ENCODE measurements at regions not wholly inside any gene's neighbourhood (a gene's known extent, or its start where the extent isn't known, plus 50 kb on each side); places are given as distances from the start of the nearest gene placed in this dataset.

GRCh38 chr6:155795173-155795796 is 339.6 kb upstream of the NOX3 start:
- Histone ChIP-seq H3K79me2 (replicated peaks; ENCODE audit: insufficient read depth, low read length) (no peaks in the 10 kb centered on the region), H3K27me3 (ENCODE audit: insufficient read depth, low read depth, low read length) (no peaks in the 10 kb centered on the region), H3K27ac (ENCODE audit: low read length) (no peak overlapping the region), H4K20me1 (ENCODE audit: insufficient read depth) (no peaks in the 10 kb centered on the region), H3K9me3 (ENCODE audit: low read length) (no peaks in the 10 kb centered on the region), H3K9ac (ENCODE audit: low read length) (no peak overlapping the region), H3K4me2 (ENCODE audit: low read length) (no peak overlapping the region), H3F3A (ENCODE audit: insufficient read depth, low read length, poor library complexity, severe bottlenecking) (no peaks in the 10 kb centered on the region), H2AFZ (ENCODE audit: low read depth, low read length) (no peak overlapping the region), H3K9me2 (ENCODE audit: insufficient read depth, low read length) (no peaks in the 10 kb centered on the region), H3K36me3 (ENCODE audit: insufficient read depth, low read length) (no peaks in the 10 kb centered on the region), H3K4me3 (ENCODE audit: low read length) (no peak overlapping the region)
- TF ChIP-seq POLR2AphosphoS5 (IDR thresholded peaks at IDR 0.05) (no peak), RAD21 (conservative IDR thresholded peaks at IDR 0.05) (no peak), SMC3 (conservative IDR thresholded peaks at IDR 0.05; ENCODE audit: poor library complexity) (no peak), REST (IDR thresholded peaks at IDR 0.05; ENCODE audit: borderline replicate concordance) (no peak)

- Histone ChIP-seq H3K4me3 (ENCODE audit: low read length) (no peak overlapping the region), H4K20me1 (ENCODE audit: insufficient read depth) (no peaks in the 10 kb centered on the region), H3K9me2 (ENCODE audit: insufficient read depth, low read length) (no peaks in the 10 kb centered on the region), H3K9ac (ENCODE audit: low read length) (no peak overlapping the region), H3F3A (ENCODE audit: insufficient read depth, low read length, poor library complexity, severe bottlenecking) (no peaks in the 10 kb centered on the region), H3K9me3 (ENCODE audit: low read length) (peaks cover 6% of the 10 kb centered on the region), H3K79me2 (replicated peaks; ENCODE audit: insufficient read depth, low read length) (no peaks in the 10 kb centered on the region), H3K27ac (ENCODE audit: low read length) (no peak overlapping the region), H3K27me3 (ENCODE audit: insufficient read depth, low read depth, low read length) (no peaks in the 10 kb centered on the region), H3K4me2 (ENCODE audit: low read length) (no peak overlapping the region), H2AFZ (ENCODE audit: low read depth, low read length) (no peak overlapping the region), H3K36me3 (ENCODE audit: insufficient read depth, low read length) (no peaks in the 10 kb centered on the region)
- TF ChIP-seq TAF1 (IDR thresholded peaks at IDR 0.05; ENCODE audit: low read depth) (no peak), REST (IDR thresholded peaks at IDR 0.05; ENCODE audit: borderline replicate concordance) (no peak), EP300 (conservative IDR thresholded peaks at IDR 0.05; ENCODE audit: poor library complexity, severe bottlenecking) (no peak), CTCF (IDR thresholded peaks at IDR 0.05; ENCODE audit: poor library complexity, severe bottlenecking) (no peak), RAD21 (conservative IDR thresholded peaks at IDR 0.05) (no peak), POLR2AphosphoS5 (IDR thresholded peaks at IDR 0.05) (no peak), EZH2 (IDR thresholded peaks at IDR 0.05; ENCODE audit: borderline replicate concordance, insufficient read depth, low read length, poor library complexity, severe bottlenecking) (no peak), MXI1 (conservative IDR thresholded peaks at IDR 0.05; ENCODE audit: poor library complexity, severe bottlenecking) (no peak), SMC3 (conservative IDR thresholded peaks at IDR 0.05; ENCODE audit: poor library complexity) (no peak)
Observed at GRCh38 chr6:155791891-155792290, 336.3 kb upstream of the NOX3 start.

Data from neural cell (in vitro differentiated cells).